Stimulated activated naive CD8-positive, alpha-beta T cell treated with anti-CD3 and anti-CD28 coated beads, Interleukin-15, Interleukin-2, amounts not matched to agents 100 U/mL and 50 U/mL, for 24 hours (primary cell): ENCODE measurements at regions not wholly inside any gene's neighbourhood (a gene's known extent, or its start where the extent isn't known, plus 50 kb on each side); places are given as distances from the start of the nearest gene placed in this dataset.
A peak's percentile ranks its signal among the peaks of the same experiment; 100 is the strongest.

ENCODE experiments used
- ATAC-seq: fragments of 150-1000 bp; cut with Tn5 transposase; one replicate; pipeline ENCODE4 v1.10.0; 2021
- DNase-seq: peaks from one replicate; pipeline ENCODE4 v3.0.0; 2021

- ATAC-seq (no peak), DNase-seq (no peak)
These were observed 273.1 kb downstream of the TTLL7 start for GRCh38 chr1:83725735-83726360.

- DNase-seq = no peak
- ATAC-seq = no peak
These were observed 280.6 kb downstream of the TTLL7 start for GRCh38 chr1:83718338-83718737.

- DNase-seq (no peak), ATAC-seq (no peak)
These were observed 281.1 kb downstream of the TTLL7 start for GRCh38 chr1:83717785-83718184.

GRCh38 chr1:83716641-83717040 lies 282.3 kb downstream of the TTLL7 start:
- no peak for ATAC-seq
- no peak for DNase-seq

GRCh38 chr1:83715550-83715949 lies 283.4 kb downstream of the TTLL7 start:
- DNase-seq = no peak
- no peak for ATAC-seq

- no peak for DNase-seq
- ATAC-seq = no peak
These were observed 289.3 kb downstream of the TTLL7 start for GRCh38 chr1:83709662-83710061.

GRCh38 chr1:83706354-83706938 lies 292.5 kb downstream of the TTLL7 start:
- ATAC-seq = peak; percentile 74
- no peak for DNase-seq

GRCh38 chr1:83705091-83705490 lies 293.8 kb downstream of the TTLL7 start:
- ATAC-seq (no peak), DNase-seq (no peak)

- no peak for ATAC-seq
- no peak for DNase-seq
These were observed 294.6 kb downstream of the TTLL7 start for GRCh38 chr1:83704350-83704749.

GRCh38 chr1:83702356-83702755 lies 296.6 kb downstream of the TTLL7 start:
- DNase-seq = no peak
- no peak for ATAC-seq

- no peak for ATAC-seq
- no peak for DNase-seq
These were observed 297.6 kb downstream of the TTLL7 start for GRCh38 chr1:83701355-83701754.

GRCh38 chr1:83698644-83699043 lies 300.3 kb downstream of the TTLL7 start:
- ATAC-seq (no peak), DNase-seq (no peak)

GRCh38 chr1:83697961-83698360 lies 301.0 kb downstream of the TTLL7 start:
- ATAC-seq (no peak), DNase-seq (no peak)

GRCh38 chr1:83697220-83697619 lies 301.7 kb downstream of the TTLL7 start:
- ATAC-seq (peak; percentile 29), DNase-seq (no peak)

- DNase-seq (no peak), ATAC-seq (no peak)
These were observed 304.5 kb downstream of the TTLL7 start for GRCh38 chr1:83694449-83694848.

GRCh38 chr1:83693427-83694126 lies 305.4 kb downstream of the TTLL7 start:
- ATAC-seq = no peak
- no peak for DNase-seq

GRCh38 chr1:83692524-83693381 lies 306.2 kb downstream of the TTLL7 start:
- DNase-seq (no peak), ATAC-seq (peak; percentile 48)

GRCh38 chr1:83691953-83692500 lies 306.9 kb downstream of the TTLL7 start:
- DNase-seq = no peak
- ATAC-seq = no peak

- ATAC-seq = no peak
- no peak for DNase-seq
These were observed 308.7 kb downstream of the TTLL7 start for GRCh38 chr1:83689921-83690868.

GRCh38 chr1:83682132-83682531 lies 316.8 kb downstream of the TTLL7 start:
- DNase-seq = no peak

GRCh38 chr1:83676106-83676505 lies 322.8 kb downstream of the TTLL7 start:
- DNase-seq (no peak), ATAC-seq (no peak)

More at GRCh38 chr1:83682132-83682531, 316.8 kb downstream of the TTLL7 start:
- ATAC-seq = no peak
